PC-9 (cell line): ENCODE measurements at regions not wholly inside any gene's neighbourhood (a gene's known extent, or its start where the extent isn't known, plus 50 kb on each side); places are given as distances from the start of the nearest gene placed in this dataset.

Source experiments
- BruUV-seq: library from RNA; stranded (reverse); fragments of 400-500 nt; replicated peaks from 2 replicates; lab custom pipeline; 2021; lab: Mats Ljungman, UMichigan
- CTCF ChIA-PET: fragments of 300-600 bp; sonication (Branson Sonifier 250); formaldehyde crosslinking; loops from one replicate; lab custom pipeline; 2022; ENCODE audit warnings: antibody characterized with exemption; lab: Charles Lee
- POLR2A ChIA-PET: fragments of 300-600 bp; sonication (Branson Sonifier 250); formaldehyde crosslinking; loops from one replicate; lab custom pipeline; 2022; ENCODE audit warnings: antibody characterized with exemption; ENCODE audit not compliant: unreplicated experiment; lab: Charles Lee
- DNase-seq, 2 experiments: peaks; one replicate each; pipeline versions ENCODE4 v3.0.0 to v3.0.0-alpha.2; 2015 to 2022; ENCODE audit warnings: mixed read lengths in 1 of 2
- H2AFZ ChIP-seq: fragments of 200-600 bp; sonication (generic); 2 replicates; pipeline ENCODE4 v1.8.1; 2017; ENCODE audit warnings: antibody characterized with exemption
- H3F3A ChIP-seq: fragments of 200-600 bp; sonication (generic); 2 replicates; pipeline ENCODE4 v1.8.1; 2017; ENCODE audit warnings: antibody characterized with exemption, mild to moderate bottlenecking, low read depth; ENCODE audit not compliant: insufficient read depth
- H3K27ac ChIP-seq: fragments of 200-600 bp; sonication (generic); 2 replicates; pipeline ENCODE4 v1.6.1; 2016; ENCODE audit warnings: mixed run types
- H3K27me3 ChIP-seq: fragments of 200-600 bp; sonication (generic); 2 replicates; pipeline ENCODE4 v1.6.1; 2016; ENCODE audit warnings: low read depth, mixed run types; ENCODE audit not compliant: insufficient read depth
- H3K36me3 ChIP-seq: fragments of 200-600 bp; sonication (generic); 2 replicates; pipeline ENCODE4 v1.6.1; 2016; ENCODE audit warnings: low read depth, mixed run types
- H3K4me1 ChIP-seq: fragments of 200-600 bp; sonication (generic); replicated peaks from 2 replicates; pipeline ENCODE4 v1.6.1; 2016; ENCODE audit warnings: mixed run types; ENCODE audit not compliant: insufficient read depth
- H3K4me2 ChIP-seq: fragments of 200-600 bp; sonication (generic); 2 replicates; pipeline ENCODE4 v1.6.1; 2017; ENCODE audit warnings: mixed run types
- H3K4me3 ChIP-seq: fragments of 200-600 bp; sonication (generic); 2 replicates; pipeline ENCODE4 v1.6.1; 2016; ENCODE audit warnings: mixed run types
- H3K79me2 ChIP-seq: fragments of 200-600 bp; sonication (generic); 2 replicates; pipeline ENCODE4 v1.6.1; 2017; ENCODE audit warnings: low read depth, mixed run types
- H3K9me2 ChIP-seq: fragments of 200-600 bp; sonication (generic); 2 replicates; pipeline ENCODE4 v1.8.1; 2017; ENCODE audit warnings: mild to moderate bottlenecking; ENCODE audit not compliant: insufficient read depth
- H3K9me3 ChIP-seq: fragments of 200-600 bp; sonication (generic); 2 replicates; pipeline ENCODE4 v1.8.1; 2016; ENCODE audit warnings: low read depth; ENCODE audit not compliant: insufficient read depth
- H4K20me1 ChIP-seq: fragments of 200-600 bp; sonication (generic); 2 replicates; pipeline ENCODE4 v1.8.1; 2017; ENCODE audit not compliant: insufficient read depth
- EZH2 ChIP-seq: fragments of 200-600 bp; sonication (generic); IDR thresholded peaks from 2 replicates; pipeline ENCODE4 v1.8.0; 2017; ENCODE audit warnings: antibody characterized with exemption, low read depth
- intact Hi-C: fragments of 100-400 bp; cut with micrococcal nuclease; formaldehyde crosslinking; loops from one replicate; pipeline ENCODE4 v1.10.0; 2022; ENCODE audit not compliant: unreplicated experiment
- TF ChIP-seq, protein P1 (sequence below): fragments of 200-600 bp; sonication (generic); conservative IDR thresholded peaks from 2 replicates; pipeline ENCODE4 v1.6.1; 2017; ENCODE audit warnings: mixed run types, antibody characterized with exemption, mild to moderate bottlenecking, moderate library complexity

GRCh38 chr2:234328444-234328990 is 168.4 kb downstream of the ARL4C start:
- CTCF ChIA-PET = no interaction called here
- no peaks in the 10 kb centered on the region for H3K9me3 ChIP-seq
- no peaks in the 10 kb centered on the region for H3K79me2 ChIP-seq
- peak overlapping the region; percentile 73; the same call in 1 of the 2 replicates for H3K4me2 ChIP-seq
- H3K36me3 ChIP-seq = no peaks in the 10 kb centered on the region
- H3K4me1 ChIP-seq = peaks cover 20% of the 10 kb centered on the region
- no peak for DNase-seq
- H3K27me3 ChIP-seq = no peaks in the 10 kb centered on the region
- BruUV-seq = no TSS peak
- H3F3A ChIP-seq = peaks cover 8% of the 10 kb centered on the region; the same call in 1 of the 2 replicates
- H3K4me3 ChIP-seq = no peak overlapping the region
- H3K9me2 ChIP-seq = no peaks in the 10 kb centered on the region
- no peaks in the 10 kb centered on the region for H4K20me1 ChIP-seq
- intact Hi-C loops = no loop called here
- POLR2A ChIA-PET = no interaction called here
- TF ChIP-seq, protein P1, sequence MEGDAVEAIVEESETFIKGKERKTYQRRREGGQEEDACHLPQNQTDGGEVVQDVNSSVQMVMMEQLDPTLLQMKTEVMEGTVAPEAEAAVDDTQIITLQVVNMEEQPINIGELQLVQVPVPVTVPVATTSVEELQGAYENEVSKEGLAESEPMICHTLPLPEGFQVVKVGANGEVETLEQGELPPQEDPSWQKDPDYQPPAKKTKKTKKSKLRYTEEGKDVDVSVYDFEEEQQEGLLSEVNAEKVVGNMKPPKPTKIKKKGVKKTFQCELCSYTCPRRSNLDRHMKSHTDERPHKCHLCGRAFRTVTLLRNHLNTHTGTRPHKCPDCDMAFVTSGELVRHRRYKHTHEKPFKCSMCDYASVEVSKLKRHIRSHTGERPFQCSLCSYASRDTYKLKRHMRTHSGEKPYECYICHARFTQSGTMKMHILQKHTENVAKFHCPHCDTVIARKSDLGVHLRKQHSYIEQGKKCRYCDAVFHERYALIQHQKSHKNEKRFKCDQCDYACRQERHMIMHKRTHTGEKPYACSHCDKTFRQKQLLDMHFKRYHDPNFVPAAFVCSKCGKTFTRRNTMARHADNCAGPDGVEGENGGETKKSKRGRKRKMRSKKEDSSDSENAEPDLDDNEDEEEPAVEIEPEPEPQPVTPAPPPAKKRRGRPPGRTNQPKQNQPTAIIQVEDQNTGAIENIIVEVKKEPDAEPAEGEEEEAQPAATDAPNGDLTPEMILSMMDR = no peak
- TF ChIP-seq EZH2 = no peak
- no peak overlapping the region; the same call in 1 of the 2 replicates for H2AFZ ChIP-seq
- H3K27ac ChIP-seq = no peak overlapping the region

DNA sequence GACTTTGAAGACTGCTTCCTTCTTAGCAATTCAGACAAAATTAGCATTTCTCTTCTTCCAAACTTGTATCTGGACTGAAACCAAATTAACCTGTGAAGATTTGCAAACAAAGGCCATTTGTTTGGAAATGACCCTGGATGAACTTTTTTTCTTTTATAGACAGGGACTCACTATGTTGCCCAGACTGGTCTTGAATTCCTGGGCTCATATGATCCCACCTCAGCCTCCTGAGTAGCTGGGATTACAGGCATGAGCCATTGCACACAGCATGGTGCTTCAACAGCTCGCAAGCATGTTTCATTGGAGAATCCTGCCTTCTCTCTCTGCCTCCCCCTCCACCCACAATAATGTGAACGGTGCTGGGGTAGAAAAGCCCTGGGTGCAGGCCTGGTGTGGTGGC is 170.2 kb downstream of the ARL4C start:
- Histone ChIP-seq H3K4me3 (no peak overlapping the region), H3K27ac (no peak overlapping the region), H3K9me3 (no peaks in the 10 kb centered on the region), H4K20me1 (no peaks in the 10 kb centered on the region), H3K36me3 (no peaks in the 10 kb centered on the region), H3K9me2 (no peaks in the 10 kb centered on the region), H3K27me3 (no peaks in the 10 kb centered on the region), H3K79me2 (no peaks in the 10 kb centered on the region), H2AFZ (no peak overlapping the region), H3K4me2 (no peak overlapping the region), H3K4me1 (peaks cover 17% of the 10 kb centered on the region), H3F3A (peaks cover 8% of the 10 kb centered on the region; the same call in 1 of the 2 replicates)
- BruUV-seq = no TSS peak
- intact Hi-C loops = no loop called here
- no peak for DNase-seq
- ChIA-PET POLR2A (interaction anchor here (0.7 kb wide), 1 partner anchor 148 kb away, joined by 3 read pairs; no protein-coding TSS in a partner anchor), CTCF (no interaction called here)
- no peak for TF ChIP-seq EZH2
- TF ChIP-seq, protein P1 = no peak

GRCh38 chr2:234324116-234324515 is 172.8 kb downstream of the ARL4C start:
- Histone ChIP-seq H3K27me3 (no peaks in the 10 kb centered on the region), H3K4me1 (peaks cover 4% of the 10 kb centered on the region), H3K27ac (no peak overlapping the region), H3K9me3 (no peaks in the 10 kb centered on the region), H3K36me3 (no peaks in the 10 kb centered on the region), H3K4me3 (no peak overlapping the region), H2AFZ (no peak overlapping the region), H4K20me1 (no peaks in the 10 kb centered on the region), H3K79me2 (no peaks in the 10 kb centered on the region), H3K4me2 (no peak overlapping the region), H3F3A (no peaks in the 10 kb centered on the region; the same call in none of the 2 replicates), H3K9me2 (no peaks in the 10 kb centered on the region)
- CTCF ChIA-PET = interaction anchor here (0.6 kb wide), 1 partner anchor 112 kb away, joined by 5 read pairs; no protein-coding TSS in a partner anchor
- BruUV-seq = no TSS peak
- no peak for DNase-seq
- no peak for TF ChIP-seq EZH2
- TF ChIP-seq, protein P1 = no peak
- intact Hi-C loops = no loop called here
- POLR2A ChIA-PET = interaction anchor here (0.6 kb wide), 1 partner anchor 48 kb away, joined by 3 read pairs; no protein-coding TSS in a partner anchor
